ENCODE measurements at regions not wholly inside any gene's neighbourhood (a gene's known extent, or its start where the extent isn't known, plus 50 kb on each side); places are given as distances from the start of the nearest gene placed in this dataset.

DNA sequence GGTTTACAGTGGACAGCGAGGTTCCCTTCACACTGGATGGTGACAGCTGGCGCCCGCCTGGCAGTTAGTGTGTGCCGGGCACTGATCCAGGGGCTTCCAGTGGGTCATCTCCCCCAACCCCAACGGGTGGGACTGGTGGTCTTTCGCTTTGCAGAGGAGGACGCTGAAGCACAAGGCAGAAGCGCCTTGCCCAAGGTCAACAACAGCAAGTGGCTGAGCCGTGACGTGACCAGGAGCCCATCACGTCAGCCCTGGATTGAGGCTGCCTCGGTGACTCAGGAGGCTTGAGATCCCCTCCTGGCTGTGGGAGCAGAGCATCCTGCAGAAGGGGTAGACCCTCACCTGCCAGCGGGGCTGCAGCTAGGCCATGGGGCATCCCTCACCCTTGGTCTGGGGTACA lies 215.3 kb downstream of the RBFOX3 start:
- Histone ChIP-seq H3K4me3 (no peak overlapping the region), H3K36me3 (no peaks in the 10 kb centered on the region), H3K27me3 (peaks cover 3 to 99% of the 10 kb centered on the region in 2 donors), H3K9me3 (no peaks in the 10 kb centered on the region), H3K4me1 (no peaks in the 10 kb centered on the region), H3K27ac (no peak overlapping the region)
- DNase-seq (ENCODE audit: low spot score in 2 of 2) = no peak
- intact Hi-C loops (cut with DNase I; ENCODE audit: low total_unique reads) = no loop called here
- TF ChIP-seq, protein P1, sequence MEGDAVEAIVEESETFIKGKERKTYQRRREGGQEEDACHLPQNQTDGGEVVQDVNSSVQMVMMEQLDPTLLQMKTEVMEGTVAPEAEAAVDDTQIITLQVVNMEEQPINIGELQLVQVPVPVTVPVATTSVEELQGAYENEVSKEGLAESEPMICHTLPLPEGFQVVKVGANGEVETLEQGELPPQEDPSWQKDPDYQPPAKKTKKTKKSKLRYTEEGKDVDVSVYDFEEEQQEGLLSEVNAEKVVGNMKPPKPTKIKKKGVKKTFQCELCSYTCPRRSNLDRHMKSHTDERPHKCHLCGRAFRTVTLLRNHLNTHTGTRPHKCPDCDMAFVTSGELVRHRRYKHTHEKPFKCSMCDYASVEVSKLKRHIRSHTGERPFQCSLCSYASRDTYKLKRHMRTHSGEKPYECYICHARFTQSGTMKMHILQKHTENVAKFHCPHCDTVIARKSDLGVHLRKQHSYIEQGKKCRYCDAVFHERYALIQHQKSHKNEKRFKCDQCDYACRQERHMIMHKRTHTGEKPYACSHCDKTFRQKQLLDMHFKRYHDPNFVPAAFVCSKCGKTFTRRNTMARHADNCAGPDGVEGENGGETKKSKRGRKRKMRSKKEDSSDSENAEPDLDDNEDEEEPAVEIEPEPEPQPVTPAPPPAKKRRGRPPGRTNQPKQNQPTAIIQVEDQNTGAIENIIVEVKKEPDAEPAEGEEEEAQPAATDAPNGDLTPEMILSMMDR (IDR thresholded peaks at IDR 0.05) = no peak
- TF ChIP-seq POLR2A (IDR thresholded peaks at IDR 0.05) (no peak), POLR2AphosphoS5 (IDR thresholded peaks at IDR 0.05) (no peak)

DNA sequence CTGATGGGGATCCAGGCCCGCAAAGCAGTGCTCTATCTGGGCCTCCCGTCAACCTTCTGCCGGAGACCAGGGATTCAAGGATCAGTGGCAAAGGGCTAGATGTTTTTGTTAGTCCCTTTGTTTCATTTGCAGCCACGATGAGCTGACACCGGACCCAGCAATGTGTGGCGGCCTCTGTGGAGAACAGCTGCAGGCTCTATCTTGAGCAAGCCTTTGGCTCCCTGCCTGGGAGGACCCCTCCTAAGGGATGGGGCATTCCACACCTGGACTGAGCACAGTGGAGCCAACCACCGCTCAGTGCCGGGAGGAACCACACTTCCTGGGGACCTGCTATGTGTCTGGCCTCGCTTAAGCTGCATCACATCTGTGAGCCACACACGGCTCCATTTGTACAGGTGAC lies 215.8 kb downstream of the RBFOX3 start:
- no peak for TF ChIP-seq POLR2A (IDR thresholded peaks at IDR 0.05)
- TF ChIP-seq POLR2AphosphoS5 (IDR thresholded peaks at IDR 0.05) = no peak
- TF ChIP-seq, protein P1 (IDR thresholded peaks at IDR 0.05) = no peak
- no peaks in the 10 kb centered on the region for H3K9me3 ChIP-seq
- intact Hi-C loops (cut with DNase I; ENCODE audit: low total_unique reads) = no loop called here
- H3K27ac ChIP-seq = no peak overlapping the region
- H3K36me3 ChIP-seq = no peaks in the 10 kb centered on the region
- no peak overlapping the region for H3K4me3 ChIP-seq
- DNase-seq (ENCODE audit: low spot score in 2 of 2) = no peak
- H3K27me3 ChIP-seq = peaks cover 3 to 99% of the 10 kb centered on the region in 2 donors
- H3K4me1 ChIP-seq = no peaks in the 10 kb centered on the region

DNA sequence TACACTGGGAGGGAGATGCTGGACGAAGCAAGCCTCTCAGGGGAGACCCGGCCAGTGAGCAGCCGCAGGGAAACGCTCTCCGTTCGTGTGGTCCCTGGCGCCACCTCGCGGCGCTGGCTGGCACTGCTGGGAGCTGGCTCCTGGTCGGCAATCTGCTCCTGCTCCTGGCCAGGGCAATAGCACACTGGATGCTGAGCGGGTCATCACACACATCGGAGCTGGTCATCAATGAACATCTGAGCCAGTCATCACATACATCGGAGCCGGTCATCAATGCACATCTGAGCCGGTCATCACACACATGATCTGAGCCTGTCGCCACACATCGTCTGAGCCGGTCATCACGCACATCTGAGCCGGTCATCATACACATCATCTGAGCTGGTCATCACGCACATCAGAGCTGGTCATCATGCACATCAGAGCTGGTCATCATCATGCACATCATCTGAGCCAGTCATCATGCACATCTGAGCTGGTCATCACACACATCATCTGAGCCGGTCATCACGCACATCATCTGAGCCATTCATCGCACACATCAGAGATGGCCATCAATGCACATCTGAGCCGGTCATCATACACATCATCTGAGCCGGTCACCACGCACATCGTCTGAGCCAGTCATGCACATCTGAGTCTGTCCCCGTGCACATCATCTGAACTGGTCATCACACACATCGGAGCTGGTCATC lies 217.3 kb downstream of the RBFOX3 start:
- peak; percentile 57 to 86 for DNase-seq (ENCODE audit: low spot score in 2 of 2)
- Histone ChIP-seq H3K4me1 (no peaks in the 10 kb centered on the region), H3K4me3 (no peak overlapping the region), H3K27me3 (peaks cover 3 to 99% of the 10 kb centered on the region in 2 donors), H3K9me3 (no peaks in the 10 kb centered on the region), H3K36me3 (no peaks in the 10 kb centered on the region), H3K27ac (no peak overlapping the region)
- intact Hi-C loops (cut with DNase I; ENCODE audit: low total_unique reads) = no loop called here
- TF ChIP-seq, protein P1 (IDR thresholded peaks at IDR 0.05) = peak; percentile 45 to 92 (median 82)
- TF ChIP-seq POLR2AphosphoS5 (IDR thresholded peaks at IDR 0.05) = no peak

DNA sequence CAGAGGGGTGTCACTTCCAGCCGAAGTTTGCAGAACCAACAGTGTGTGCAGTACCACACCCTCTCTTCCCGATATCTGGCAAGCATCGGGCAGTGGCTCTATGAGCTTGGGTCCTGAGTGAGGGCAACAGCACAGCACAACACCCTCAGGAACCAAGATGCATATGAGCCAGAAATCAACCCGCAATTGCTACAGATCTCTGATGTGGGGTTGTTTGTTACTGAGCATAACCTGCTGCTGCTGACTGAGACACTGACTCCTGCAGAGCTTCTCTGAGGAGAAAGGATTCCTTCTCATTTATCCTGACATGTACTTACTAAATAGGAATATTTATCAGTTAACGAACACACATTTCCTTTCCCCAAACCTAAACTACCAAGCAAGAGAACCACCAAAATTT lies 218.3 kb downstream of the RBFOX3 start:
- no peaks in the 10 kb centered on the region for H3K4me1 ChIP-seq
- DNase-seq (ENCODE audit: low spot score in 2 of 2) = no peak
- intact Hi-C loops (cut with DNase I; ENCODE audit: low total_unique reads) = no loop called here
- no peak overlapping the region for H3K4me3 ChIP-seq
- no peaks in the 10 kb centered on the region for H3K36me3 ChIP-seq
- no peak overlapping the region for H3K27ac ChIP-seq
- TF ChIP-seq POLR2AphosphoS5 (IDR thresholded peaks at IDR 0.05) (no peak), POLR2A (IDR thresholded peaks at IDR 0.05) (no peak)
- TF ChIP-seq, protein P1 (IDR thresholded peaks at IDR 0.05) = no peak
- H3K27me3 ChIP-seq = peaks cover 3 to 99% of the 10 kb centered on the region in 2 donors
- H3K9me3 ChIP-seq = no peaks in the 10 kb centered on the region

DNA sequence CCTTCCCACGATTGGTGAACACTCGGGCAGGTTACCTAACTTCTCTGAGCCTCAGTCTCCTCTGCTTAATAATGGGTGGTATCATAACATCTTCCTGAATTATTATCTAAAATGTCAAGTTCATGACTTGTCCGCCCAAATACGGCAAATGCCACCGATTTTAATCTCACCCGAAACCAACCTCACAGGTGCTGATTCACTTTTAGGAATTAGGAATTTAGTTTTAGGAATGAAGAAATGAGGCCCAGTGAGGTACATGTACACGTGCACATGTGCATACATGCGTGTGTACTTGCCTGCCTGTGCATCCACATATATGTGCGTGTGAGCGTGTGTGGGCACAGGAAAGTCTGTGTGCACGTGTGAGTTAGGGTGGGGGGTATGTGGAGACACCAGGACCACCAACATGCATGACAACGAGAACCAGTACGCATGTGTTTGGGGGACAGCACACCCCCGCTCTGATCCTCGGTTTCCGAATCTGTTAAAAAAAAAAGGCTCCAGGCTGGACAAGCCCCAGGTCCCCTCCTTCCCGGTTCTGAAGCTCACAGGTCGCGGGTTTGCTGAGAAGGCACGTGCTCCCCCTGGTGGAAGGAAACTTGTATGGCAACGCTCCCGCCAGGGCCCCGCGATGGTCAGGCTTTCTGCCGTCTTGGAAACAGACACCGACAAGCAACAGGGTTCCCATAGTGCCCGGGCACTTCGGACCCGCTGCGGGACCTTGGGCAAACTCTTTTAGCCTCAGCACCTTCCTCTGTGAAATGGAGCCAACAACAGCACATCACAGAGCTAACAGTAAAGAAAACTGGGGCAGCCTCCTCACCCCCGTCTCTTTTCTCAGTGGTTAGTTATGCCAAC lies 219.2 kb downstream of the RBFOX3 start:
- no peaks in the 10 kb centered on the region for H3K9me3 ChIP-seq
- no peak overlapping the region for H3K27ac ChIP-seq
- no peaks in the 10 kb centered on the region for H3K4me1 ChIP-seq
- no peak for TF ChIP-seq POLR2A (IDR thresholded peaks at IDR 0.05)
- TF ChIP-seq, protein P1 (IDR thresholded peaks at IDR 0.05) = peak; percentile 74 to 80 (median 77)
- intact Hi-C loops (cut with DNase I; ENCODE audit: low total_unique reads) = no loop called here
- peak; percentile 44 to 79 for DNase-seq (ENCODE audit: low spot score in 2 of 2)
- H3K27me3 ChIP-seq = peaks cover 3 to 99% of the 10 kb centered on the region in 2 donors
- no peak overlapping the region for H3K4me3 ChIP-seq
- H3K36me3 ChIP-seq = no peaks in the 10 kb centered on the region

Measured in breast epithelium (tissue), 4 donors.